Upper lobe of left lung (tissue), 4 donors: ENCODE measurements at regions not wholly inside any gene's neighbourhood (a gene's known extent, or its start where the extent isn't known, plus 50 kb on each side); places are given as distances from the start of the nearest gene placed in this dataset.

Experiments used
- CTCF ChIP-seq, 6 experiments: fragments of 450-650 bp in 4 of 6; fragments of 200-600 bp in 2 of 6; sonication (generic) in 2 of 6; IDR thresholded peaks; one replicate each; pipeline ENCODE4 v1.5.1; 2016 to 2019; ENCODE audit warnings: antibody characterized with exemption in 6 of 6
- POLR2A ChIP-seq, 4 donors: fragments of 450-650 bp; IDR thresholded peaks; one replicate each; pipeline ENCODE4 v1.5.1; 2016 to 2017; ENCODE audit warnings: antibody characterized with exemption in 4 of 4, mild to moderate bottlenecking in 2 of 4
- POLR2AphosphoS5 ChIP-seq, 2 donors: sonication (generic); formaldehyde crosslinking; IDR thresholded peaks; one replicate each; pipeline ENCODE4 v1.5.1; 2017; ENCODE audit warnings: antibody characterized with exemption in 2 of 2

- no peak for TF ChIP-seq POLR2A (IDR thresholded peaks at IDR 0.05)
- TF ChIP-seq CTCF (IDR thresholded peaks at IDR 0.05) = no peak
- TF ChIP-seq POLR2AphosphoS5 (IDR thresholded peaks at IDR 0.05) = no peak
Measured at GRCh38 chr2:18500333-18500732, 60.1 kb downstream of the RDH14 start.
